Loucy (cell line): ENCODE measurements at regions not wholly inside any gene's neighbourhood (a gene's known extent, or its start where the extent isn't known, plus 50 kb on each side); places are given as distances from the start of the nearest gene placed in this dataset.

Experiments
- H2AFZ ChIP-seq: fragments of 200-600 bp; sonication (generic); 2 replicates; pipeline ENCODE4 v1.6.0; 2016; ENCODE audit warnings: antibody characterized with exemption, mild to moderate bottlenecking, low read length, moderate library complexity
- H3F3A ChIP-seq: fragments of 200-600 bp; 2 replicates; pipeline ENCODE4 v1.6.0; 2016; ENCODE audit warnings: antibody characterized with exemption, low read depth, mild to moderate bottlenecking
- H3K27me3 ChIP-seq: fragments of 200-600 bp; sonication (generic); 2 replicates; pipeline ENCODE4 v1.6.1; 2014; ENCODE audit warnings: low read length, mild to moderate bottlenecking; ENCODE audit not compliant: insufficient read depth, poor library complexity, severe bottlenecking
- H3K36me3 ChIP-seq: fragments of 200-600 bp; sonication (generic); 2 replicates; pipeline ENCODE4 v1.6.1; 2016; ENCODE audit warnings: low read length; ENCODE audit not compliant: insufficient read depth
- H3K4me1 ChIP-seq: fragments of 200-600 bp; sonication (generic); 2 replicates; pipeline ENCODE4 v1.5.1; 2014; ENCODE audit warnings: low read length, mild to moderate bottlenecking; ENCODE audit not compliant: insufficient read depth, poor library complexity, severe bottlenecking
- H3K4me2 ChIP-seq: fragments of 200-600 bp; sonication (generic); 2 replicates; pipeline ENCODE4 v1.6.0; 2014; ENCODE audit warnings: antibody characterized with exemption, low read length, low read depth, mild to moderate bottlenecking; ENCODE audit not compliant: poor library complexity, severe bottlenecking
- H3K4me3 ChIP-seq: fragments of 200-600 bp; sonication (generic); 2 replicates; pipeline ENCODE4 v1.5.1; 2014; ENCODE audit warnings: low read length, mild to moderate bottlenecking, mixed read lengths; ENCODE audit not compliant: poor library complexity, severe bottlenecking
- H3K79me2 ChIP-seq: fragments of 200-600 bp; sonication (generic); 2 replicates; pipeline ENCODE4 v1.6.1; 2014; ENCODE audit warnings: low read length; ENCODE audit not compliant: insufficient read depth
- H3K9ac ChIP-seq: fragments of 200-600 bp; sonication (generic); 2 replicates; pipeline ENCODE4 v1.6.0; 2014; ENCODE audit warnings: mild to moderate bottlenecking, low read depth, low read length, moderate library complexity; ENCODE audit not compliant: poor library complexity, severe bottlenecking
- H3K9me2 ChIP-seq: fragments of 200-600 bp; sonication (generic); replicated peaks from 2 replicates; pipeline ENCODE4 v1.6.1; 2016; ENCODE audit warnings: low read depth, low read length, mixed read lengths
- H3K9me3 ChIP-seq: fragments of 200-600 bp; sonication (generic); 2 replicates; pipeline ENCODE4 v1.6.1; 2014; ENCODE audit warnings: mild to moderate bottlenecking, antibody characterized with exemption, low read length, low read depth; ENCODE audit not compliant: insufficient read depth
- H4K20me1 ChIP-seq: fragments of 200-600 bp; sonication (generic); 2 replicates; pipeline ENCODE4 v1.6.0; 2014; ENCODE audit warnings: antibody characterized with exemption, low read length, mild to moderate bottlenecking; ENCODE audit not compliant: insufficient read depth, poor library complexity, severe bottlenecking
- CTCF ChIP-seq: fragments of 200-600 bp; sonication (generic); conservative IDR thresholded peaks from 2 replicates; pipeline ENCODE4 v1.5.1; 2014; ENCODE audit warnings: mild to moderate bottlenecking, antibody characterized with exemption, low read length
- EZH2phosphoT487 ChIP-seq: fragments of 200-600 bp; IDR thresholded peaks from 2 replicates; pipeline ENCODE4 v1.6.1; 2018; ENCODE audit warnings: antibody characterized with exemption, mild to moderate bottlenecking, moderate library complexity, borderline replicate concordance

GRCh38 chr9:25374281-25374680 is 304.0 kb downstream of the TUSC1 start:
- Histone ChIP-seq H3K9me3 (no peaks in the 10 kb centered on the region), H3K27me3 (no peaks in the 10 kb centered on the region), H3F3A (no peaks in the 10 kb centered on the region), H3K9me2 (no peaks in the 10 kb centered on the region), H3K4me3 (no peak overlapping the region), H4K20me1 (no peaks in the 10 kb centered on the region), H3K36me3 (no peaks in the 10 kb centered on the region), H3K79me2 (no peaks in the 10 kb centered on the region), H3K4me2 (no peak overlapping the region), H3K9ac (no peak overlapping the region), H3K4me1 (no peaks in the 10 kb centered on the region), H2AFZ (no peak overlapping the region)
- no peak for TF ChIP-seq CTCF
- no peak for TF ChIP-seq EZH2phosphoT487

- Histone ChIP-seq H3K9me3 (no peaks in the 10 kb centered on the region), H3K79me2 (no peaks in the 10 kb centered on the region), H2AFZ (no peak overlapping the region), H4K20me1 (no peaks in the 10 kb centered on the region), H3K4me1 (no peaks in the 10 kb centered on the region), H3K4me2 (no peak overlapping the region), H3K9me2 (no peaks in the 10 kb centered on the region), H3K27me3 (no peaks in the 10 kb centered on the region), H3K9ac (no peak overlapping the region), H3K4me3 (no peak overlapping the region), H3F3A (no peaks in the 10 kb centered on the region), H3K36me3 (no peaks in the 10 kb centered on the region)
- no peak for TF ChIP-seq EZH2phosphoT487
- no peak for TF ChIP-seq CTCF
Measured at GRCh38 chr9:25366906-25367305, 311.3 kb downstream of the TUSC1 start.

- H4K20me1 ChIP-seq, result no peaks in the 10 kb centered on the region
- no peak for TF ChIP-seq CTCF
- TF ChIP-seq EZH2phosphoT487, result no peak
- H3K9me2 ChIP-seq, result no peaks in the 10 kb centered on the region
- no peak overlapping the region for H3K4me2 ChIP-seq
- no peaks in the 10 kb centered on the region for H3K36me3 ChIP-seq
- H3K9me3 ChIP-seq, result no peaks in the 10 kb centered on the region; the same call in 1 of the 2 replicates
- H2AFZ ChIP-seq, result no peak overlapping the region
- no peaks in the 10 kb centered on the region for H3K4me1 ChIP-seq
- H3K9ac ChIP-seq, result no peak overlapping the region
- no peaks in the 10 kb centered on the region for H3K79me2 ChIP-seq
- no peak overlapping the region for H3K4me3 ChIP-seq
- H3K27me3 ChIP-seq, result no peaks in the 10 kb centered on the region
- H3F3A ChIP-seq, result no peaks in the 10 kb centered on the region
Measured at GRCh38 chr9:25353783-25354182, 324.5 kb downstream of the TUSC1 start.
